NAMALWA (cell line): ENCODE measurements at regions not wholly inside any gene's neighbourhood (a gene's known extent, or its start where the extent isn't known, plus 50 kb on each side); places are given as distances from the start of the nearest gene placed in this dataset.

ENCODE experiments used
- DNase-seq: peaks from one replicate; pipeline ENCODE4 v3.0.0-alpha.2; 2015; ENCODE audit warnings: low spot score

GRCh38 chr20:52578559-52578958, 387.0 kb upstream of the ZFP64 start:
- no peak for DNase-seq

DNA sequence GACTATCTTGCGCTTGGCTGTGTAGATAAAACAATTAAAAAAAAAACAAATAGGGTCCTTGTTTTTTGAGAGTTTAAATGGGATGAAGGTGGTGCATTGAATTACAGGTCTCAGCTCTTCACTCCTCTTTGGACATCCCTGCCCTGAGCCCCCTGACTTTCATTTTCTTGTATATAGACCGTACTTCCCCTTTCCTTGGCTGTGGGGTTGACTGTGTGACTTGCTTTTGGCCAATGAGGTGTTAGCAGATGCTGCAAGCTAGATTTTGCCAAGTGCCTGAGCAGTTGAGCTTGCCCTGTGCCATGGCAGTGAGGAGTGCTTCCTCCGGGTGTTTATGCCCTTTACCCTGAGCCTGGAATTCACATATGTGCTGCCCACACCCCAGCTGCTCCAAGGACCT, 386.1 kb upstream of the ZFP64 start:
- DNase-seq = peak; percentile 4

DNA sequence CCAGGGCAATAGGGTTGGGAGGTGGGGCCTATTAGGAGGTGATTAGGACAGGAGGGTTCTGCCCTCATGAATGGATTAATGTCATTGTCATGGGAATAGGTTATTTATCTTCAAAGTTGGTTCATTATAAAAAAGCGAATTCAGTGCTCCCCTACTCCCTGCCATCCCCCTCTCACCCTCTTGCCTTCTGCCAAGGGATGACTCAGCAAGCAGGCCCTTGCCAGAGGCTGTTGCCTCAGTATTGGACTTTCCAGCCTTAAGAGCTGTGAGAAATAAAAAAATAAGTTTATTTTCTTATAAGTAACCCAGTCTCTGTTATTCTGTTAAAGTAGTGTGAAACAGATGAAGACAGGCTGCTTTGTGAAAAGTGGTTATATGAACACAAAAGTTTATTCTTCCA, 381.1 kb upstream of the ZFP64 start:
- no peak for DNase-seq

- DNase-seq = no peak
Observed at GRCh38 chr20:52569201-52569600, 377.6 kb upstream of the ZFP64 start.

GRCh38 chr20:52565614-52566013, 374.0 kb upstream of the ZFP64 start:
- DNase-seq = no peak

DNA sequence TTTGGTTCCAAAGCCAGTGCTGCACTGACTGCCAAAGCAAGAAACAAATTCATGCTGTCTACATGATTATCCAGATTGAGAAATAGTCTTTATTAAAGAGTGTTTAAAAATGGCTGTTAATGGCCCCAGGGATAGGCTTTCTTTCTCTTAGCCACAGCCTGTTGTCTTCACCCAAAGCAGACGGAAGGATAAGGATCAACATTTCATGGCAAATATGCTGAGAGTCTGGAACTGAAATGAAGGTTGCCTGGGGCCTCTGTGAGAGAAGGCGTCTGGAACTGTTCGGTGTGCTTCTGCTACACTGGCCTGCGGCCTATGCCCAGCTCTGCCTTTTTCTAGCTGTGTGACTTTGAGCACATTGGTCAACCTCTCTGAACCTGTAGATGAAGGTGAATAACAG, 373.0 kb upstream of the ZFP64 start:
- no peak for DNase-seq

DNA sequence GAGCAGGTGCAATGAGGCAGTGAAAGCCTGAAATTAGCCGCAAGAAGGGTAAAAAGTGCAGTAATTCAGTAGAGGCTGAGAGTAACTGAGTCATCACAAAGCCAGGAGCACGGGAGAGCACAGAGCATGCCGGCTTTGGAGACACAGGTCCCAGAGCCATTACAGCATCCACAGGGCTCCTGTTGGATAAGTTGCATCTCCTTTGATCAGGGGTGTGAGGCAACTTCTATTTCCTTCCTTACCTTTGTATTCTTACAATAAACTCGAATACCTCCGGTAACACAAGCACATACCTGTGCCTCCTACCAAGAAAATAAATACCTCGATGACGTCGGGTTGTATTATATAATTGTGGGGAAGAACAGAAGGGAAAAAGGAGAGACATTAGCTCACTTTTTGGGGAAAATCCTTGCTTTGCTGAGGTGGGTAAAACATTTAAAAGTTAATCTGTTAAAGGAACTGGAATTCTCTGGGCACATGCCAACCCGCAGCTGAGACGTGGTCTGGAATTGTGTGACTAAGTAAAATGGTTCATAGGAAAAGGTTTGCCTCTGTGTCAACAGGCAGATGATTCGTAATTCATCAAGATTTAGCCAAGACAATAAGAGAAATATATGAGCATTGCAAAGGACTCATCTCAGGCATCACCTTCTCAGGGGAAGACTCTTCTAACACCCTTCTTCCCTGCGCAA, 360.7 kb upstream of the ZFP64 start:
- no peak for DNase-seq

DNA sequence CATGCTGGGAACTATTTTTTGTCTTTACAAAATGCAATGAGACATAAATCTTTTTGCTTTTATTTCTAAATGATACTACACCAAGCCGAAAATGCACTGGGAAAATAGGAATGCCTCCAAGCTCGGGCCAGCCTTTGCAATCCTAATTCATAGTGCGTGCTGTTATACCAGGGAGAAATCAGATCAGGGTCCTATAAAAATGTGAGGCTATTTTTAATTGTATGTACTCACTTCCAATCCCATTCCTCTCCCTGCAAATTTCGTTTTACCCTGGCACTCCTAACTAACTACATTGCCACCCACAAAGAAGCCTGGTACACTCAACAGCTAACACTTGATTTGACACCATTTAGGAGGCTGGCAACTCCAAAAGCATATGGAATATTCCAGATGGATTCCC, 350.6 kb upstream of the ZFP64 start:
- no peak for DNase-seq

GRCh38 chr20:52540509-52540908, 348.9 kb upstream of the ZFP64 start:
- DNase-seq = no peak

DNA sequence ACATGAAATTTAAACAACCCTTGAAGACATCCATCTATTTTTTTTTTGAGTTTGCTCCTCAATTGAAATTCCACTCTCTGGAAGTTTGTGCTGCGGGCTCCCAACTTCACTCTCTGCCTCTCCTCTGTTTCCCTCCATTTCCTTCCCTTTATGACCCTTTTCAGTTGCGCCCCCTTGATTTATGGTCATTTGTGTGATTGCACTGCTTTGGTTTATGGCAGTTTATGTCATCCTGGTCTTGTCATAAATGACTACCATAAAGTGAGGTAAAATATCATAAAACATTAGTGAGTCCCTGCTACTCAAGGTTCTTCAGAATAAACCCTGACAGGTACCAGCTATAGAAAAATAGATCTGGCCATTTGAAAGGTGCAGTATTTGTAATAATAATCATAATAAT, 348.3 kb upstream of the ZFP64 start:
- peak; percentile 44 for DNase-seq

DNA sequence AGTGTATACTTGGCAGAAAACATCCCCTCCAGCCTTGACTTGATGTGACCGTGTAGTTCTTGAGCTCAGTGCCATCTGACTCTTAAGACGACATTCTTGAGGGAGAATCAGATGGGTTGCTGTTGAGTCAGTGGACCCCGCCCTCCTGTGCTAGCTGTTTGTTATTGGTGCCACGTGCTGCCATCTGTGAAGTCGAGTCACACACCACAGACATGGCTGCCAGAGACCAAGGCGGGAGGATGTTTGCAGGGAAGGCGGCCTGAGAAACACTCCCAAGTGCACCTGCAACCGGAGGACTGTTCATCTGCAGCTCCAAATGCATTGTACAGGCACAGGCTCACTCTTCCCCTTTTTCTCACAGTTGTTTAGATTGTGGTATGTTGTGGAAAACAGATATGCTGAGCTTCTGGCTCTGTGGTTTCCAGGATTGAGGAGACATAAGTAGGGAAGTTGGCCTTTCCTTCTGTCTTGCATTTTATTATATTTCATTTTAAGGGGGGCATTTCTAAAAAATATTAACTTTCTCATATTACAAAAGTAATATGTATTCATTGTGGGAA, 345.3 kb upstream of the ZFP64 start:
- DNase-seq = no peak

GRCh38 chr20:52536040-52536439, 344.5 kb upstream of the ZFP64 start:
- DNase-seq = no peak

- DNase-seq = no peak
Observed at GRCh38 chr20:52534616-52535015, 343.0 kb upstream of the ZFP64 start.

GRCh38 chr20:52533401-52533800, 341.8 kb upstream of the ZFP64 start:
- DNase-seq = no peak

GRCh38 chr20:52532674-52533073, 341.1 kb upstream of the ZFP64 start:
- no peak for DNase-seq

GRCh38 chr20:52530571-52530970, 339.0 kb upstream of the ZFP64 start:
- no peak for DNase-seq

DNA sequence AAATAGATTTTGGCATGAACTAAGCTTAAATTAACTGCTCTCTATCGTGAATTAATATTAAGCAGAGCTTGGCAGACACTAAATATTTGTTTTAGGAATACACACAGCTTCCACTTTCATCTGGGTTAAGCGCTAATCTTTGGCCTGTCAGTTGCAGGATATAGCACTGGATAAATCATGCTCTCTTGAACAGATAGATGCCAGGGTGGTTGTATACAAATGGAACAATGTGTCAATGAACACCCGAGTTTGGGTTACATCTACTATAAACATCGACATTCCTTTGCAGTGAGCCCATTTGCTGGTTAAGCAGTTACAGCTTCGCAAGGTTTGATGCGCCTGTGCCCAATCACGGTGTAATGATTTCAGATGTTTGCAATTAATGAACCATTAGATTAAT, 338.2 kb upstream of the ZFP64 start:
- no peak for DNase-seq

DNA sequence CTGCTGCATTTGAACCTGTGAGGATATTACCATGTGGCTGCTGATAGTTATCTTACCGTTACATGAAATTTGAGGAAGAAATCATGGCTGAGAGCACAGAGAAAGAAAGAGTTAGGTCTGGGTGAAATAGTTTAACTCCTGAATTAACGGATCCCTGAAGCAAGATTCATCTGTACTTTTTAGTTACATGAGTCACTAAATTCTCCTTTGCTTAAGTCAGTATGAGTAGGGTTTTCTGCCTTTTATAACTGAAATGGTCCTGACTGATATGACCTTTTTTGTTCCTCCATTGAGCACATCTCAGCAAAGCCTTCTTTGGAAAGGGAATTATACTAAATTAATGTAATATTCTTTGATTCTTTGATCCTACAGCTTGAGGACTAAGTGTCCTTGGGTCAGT, 333.3 kb upstream of the ZFP64 start:
- DNase-seq = no peak

DNA sequence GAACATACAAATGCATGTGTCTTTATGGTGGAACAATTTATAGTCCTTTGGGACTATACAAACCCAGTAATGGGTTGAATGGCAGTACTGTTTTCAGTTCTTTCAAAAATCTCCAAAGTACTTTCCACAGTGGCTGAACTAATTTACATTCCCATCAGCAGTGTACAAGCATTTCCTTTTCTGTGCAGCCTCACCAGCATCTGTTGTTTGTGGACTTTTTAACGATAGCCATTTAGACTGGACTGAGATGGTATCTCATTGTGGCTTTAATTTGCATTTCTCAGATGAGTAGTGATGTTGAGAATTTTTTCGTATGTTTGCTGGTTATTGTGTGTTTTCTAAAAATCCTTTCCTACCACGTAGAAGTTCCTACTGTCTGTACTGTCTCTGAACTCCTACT, 327.2 kb upstream of the ZFP64 start:
- DNase-seq = no peak

- no peak for DNase-seq
Observed at GRCh38 chr20:52515877-52516276, 324.3 kb upstream of the ZFP64 start.

GRCh38 chr20:52500157-52500556, 308.6 kb upstream of the ZFP64 start:
- DNase-seq = no peak

- DNase-seq = no peak
Observed at GRCh38 chr20:52497731-52498130, 306.2 kb upstream of the ZFP64 start.

GRCh38 chr20:52496191-52496590, 304.6 kb upstream of the ZFP64 start:
- no peak for DNase-seq

DNA sequence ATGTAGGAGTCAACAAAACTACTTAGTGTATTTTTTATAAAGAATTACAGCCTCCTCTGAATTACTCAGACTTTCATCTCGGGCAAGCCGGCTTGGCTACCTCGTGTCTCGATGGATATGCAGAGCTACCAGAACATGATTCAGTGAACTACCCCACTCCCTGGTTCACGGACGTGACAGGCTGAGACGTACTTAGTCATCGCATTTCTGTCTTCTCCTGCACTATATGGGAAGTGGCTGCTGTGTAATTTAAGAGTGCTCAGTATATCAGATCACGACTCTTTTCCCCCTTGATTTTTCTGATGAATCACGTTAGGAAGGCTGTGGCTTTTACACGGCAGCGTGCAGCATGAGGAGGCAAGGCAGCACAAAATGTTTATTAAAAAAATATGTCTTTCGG, 302.7 kb upstream of the ZFP64 start:
- no peak for DNase-seq
